SK-MEL-5 (cell line): ENCODE measurements at regions not wholly inside any gene's neighbourhood (a gene's known extent, or its start where the extent isn't known, plus 50 kb on each side); places are given as distances from the start of the nearest gene placed in this dataset.
"Not testable (repeated sequence)": the region's sequence is repeated elsewhere in the genome, so short reads cannot be mapped to it uniquely, and the experiment has no call there.

Source experiments
- DNase-seq: peaks from one replicate; pipeline ENCODE4 v3.0.0-alpha.2; 2016; ENCODE audit warnings: low read depth, low spot score
- in situ Hi-C: cut with HindIII; loops from 2 replicates; pipeline ENCODE4 v1.10.0; 2016; ENCODE audit warnings: low sequenced_read_pairs, high pct_unique_total_duplicates, low pct_unique_long_range_greater_than_20kb

DNA sequence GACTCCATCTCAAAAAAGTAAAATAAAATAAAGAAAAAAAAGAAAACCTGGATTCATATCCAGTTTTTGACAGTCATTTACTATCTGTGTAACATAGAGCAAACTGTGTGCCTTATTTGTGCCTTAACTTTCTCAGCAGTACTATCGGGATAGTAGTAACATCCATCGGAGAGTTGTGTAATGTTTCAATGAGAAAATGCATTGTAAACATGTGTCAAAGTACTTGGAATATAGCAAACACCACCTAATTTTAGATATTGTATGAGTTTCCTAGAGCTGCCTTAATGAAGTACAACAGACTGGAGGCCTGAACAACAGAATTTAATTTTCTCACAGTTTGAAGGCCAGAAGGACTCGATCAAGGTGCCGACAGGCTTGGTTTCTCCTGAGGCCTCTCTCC, 81.3 kb upstream of the CDC42EP3 start:
- DNase-seq, result no peak
- in situ Hi-C loops, result no loop called here

DNA sequence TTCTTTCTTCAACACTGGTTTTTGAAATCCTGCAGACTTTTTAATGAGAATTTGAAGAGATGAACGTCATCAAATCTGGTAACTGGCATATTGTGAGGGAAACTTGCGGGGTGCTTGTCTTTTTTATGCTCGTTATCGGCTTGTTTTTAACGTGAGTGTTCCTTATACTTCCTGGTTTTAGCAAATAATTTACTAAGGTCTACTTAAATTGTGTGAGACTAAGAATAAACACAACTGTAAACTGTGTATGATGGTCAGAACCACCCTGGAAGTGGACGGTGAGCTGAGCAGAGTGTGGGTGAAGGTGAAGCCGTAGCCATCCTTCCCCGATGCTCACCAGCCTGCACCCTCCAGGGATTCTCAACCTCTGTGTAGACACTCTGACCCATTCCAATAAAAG, 82.3 kb upstream of the CDC42EP3 start:
- in situ Hi-C loops, result no loop called here
- no peak for DNase-seq

DNA sequence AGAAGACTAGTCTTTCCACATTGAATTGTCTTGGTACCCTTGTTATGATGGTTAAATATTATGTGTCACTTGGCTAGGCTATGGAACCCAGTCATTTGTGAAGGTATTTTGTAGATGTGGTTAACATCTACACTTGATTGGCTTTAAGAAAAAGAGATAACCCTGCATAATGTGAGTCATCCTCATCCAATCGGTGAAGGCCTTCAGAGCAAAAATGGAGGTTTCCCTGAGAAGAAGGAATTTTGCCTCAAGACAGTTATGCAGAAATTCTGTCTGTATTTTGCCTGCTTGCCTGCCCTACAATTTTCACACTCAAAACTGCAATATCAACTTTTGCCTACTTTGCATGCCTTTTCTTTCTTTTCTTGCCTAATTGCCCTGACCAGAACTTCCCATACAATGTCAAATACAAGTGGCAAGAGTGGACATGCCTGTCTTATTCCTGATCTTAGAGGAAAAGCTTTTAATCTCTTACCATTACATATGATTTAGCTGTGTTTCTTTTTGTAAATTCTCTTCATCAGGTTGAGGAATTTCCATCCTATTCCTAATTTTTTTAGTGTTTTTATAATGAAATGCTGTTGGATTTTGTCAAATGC, 84.6 kb upstream of the CDC42EP3 start:
- DNase-seq, in situ Hi-C loops: not testable (repeated sequence)

DNA sequence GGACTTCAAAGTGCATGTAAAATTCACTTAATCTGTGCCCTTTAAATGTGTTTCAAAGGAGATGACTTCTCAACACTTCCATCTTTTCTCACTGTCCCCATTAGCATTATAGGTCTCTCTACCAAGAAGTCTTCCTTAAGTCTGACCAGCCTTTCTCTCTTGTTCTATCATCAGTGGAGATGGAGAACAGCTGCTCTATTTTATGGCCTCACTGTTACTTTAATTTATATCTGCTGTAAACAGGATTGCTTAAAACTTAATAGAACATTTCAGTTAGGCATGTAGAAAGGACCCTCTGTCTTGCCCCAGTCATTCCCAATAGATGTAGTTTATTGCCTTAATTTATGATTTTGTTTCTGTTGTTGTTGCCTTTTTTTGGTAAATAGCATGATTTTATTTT, 86.0 kb upstream of the CDC42EP3 start:
- not testable (repeated sequence) for DNase-seq

DNA sequence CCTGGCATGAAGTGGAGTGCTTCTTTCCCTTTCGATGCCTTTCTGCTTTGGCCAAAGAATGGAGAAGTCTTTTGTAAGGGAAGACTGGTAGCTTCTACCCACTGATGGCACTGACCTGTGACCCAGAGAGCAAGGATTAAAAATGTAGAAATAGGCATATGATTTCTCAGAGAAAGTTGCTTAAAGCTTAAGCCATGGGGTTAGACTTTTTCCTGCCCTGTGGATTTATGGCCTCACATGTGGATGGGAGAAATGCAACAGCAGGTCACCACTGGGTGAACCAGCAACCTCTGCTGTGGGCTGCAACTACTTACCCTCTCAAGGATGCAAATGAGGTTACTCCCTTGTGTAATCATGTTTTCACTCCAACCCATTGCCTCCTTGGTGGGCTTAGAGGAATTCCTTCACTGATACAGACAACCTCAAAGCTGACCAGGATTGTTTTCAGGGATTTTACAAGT, 86.7 kb upstream of the CDC42EP3 start:
- in situ Hi-C loops, DNase-seq: not testable (repeated sequence)

More for the DNA sequence above, 86.0 kb upstream of the CDC42EP3 start:
- in situ Hi-C loops, result not testable (repeated sequence)

DNA sequence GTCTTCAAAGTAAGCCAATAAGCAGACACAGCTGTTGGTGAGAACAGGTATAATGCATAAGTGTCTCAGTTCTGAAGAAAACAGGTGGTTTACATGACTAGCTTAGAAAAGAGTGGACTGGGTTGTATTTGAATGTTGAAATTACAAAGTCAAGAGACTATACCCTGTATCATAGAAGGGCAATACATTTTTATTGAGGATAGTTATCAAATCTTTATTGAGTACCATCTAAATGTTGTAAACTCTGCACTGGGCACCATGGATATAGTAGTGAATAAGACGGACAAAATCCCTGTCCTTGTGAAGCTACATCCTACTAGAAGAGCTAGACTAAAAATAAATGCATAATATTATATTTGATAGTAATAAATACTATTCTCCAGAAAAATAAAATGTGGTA, 88.5 kb upstream of the CDC42EP3 start:
- in situ Hi-C loops, DNase-seq: not testable (repeated sequence)

DNA sequence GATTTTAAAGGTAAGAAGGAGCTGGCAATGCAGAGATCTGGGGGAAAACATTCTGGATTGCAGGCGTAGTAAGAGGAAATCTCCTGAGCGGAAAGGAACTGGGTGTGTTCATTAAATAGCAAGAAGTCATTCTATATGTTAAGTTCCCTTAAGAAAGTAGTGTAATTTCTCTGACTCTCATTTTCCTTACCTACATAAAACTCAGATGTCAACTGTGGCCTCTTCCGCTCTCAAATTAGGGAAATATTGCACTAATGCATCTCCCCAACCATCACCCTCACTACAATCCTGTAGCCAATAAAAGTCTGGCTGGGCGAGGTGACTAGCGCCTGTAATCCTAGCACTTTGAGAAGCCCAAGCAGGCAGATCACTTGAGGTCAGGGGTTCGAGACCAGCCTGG, 89.0 kb upstream of the CDC42EP3 start:
- in situ Hi-C loops, result no loop called here
- no peak for DNase-seq

DNA sequence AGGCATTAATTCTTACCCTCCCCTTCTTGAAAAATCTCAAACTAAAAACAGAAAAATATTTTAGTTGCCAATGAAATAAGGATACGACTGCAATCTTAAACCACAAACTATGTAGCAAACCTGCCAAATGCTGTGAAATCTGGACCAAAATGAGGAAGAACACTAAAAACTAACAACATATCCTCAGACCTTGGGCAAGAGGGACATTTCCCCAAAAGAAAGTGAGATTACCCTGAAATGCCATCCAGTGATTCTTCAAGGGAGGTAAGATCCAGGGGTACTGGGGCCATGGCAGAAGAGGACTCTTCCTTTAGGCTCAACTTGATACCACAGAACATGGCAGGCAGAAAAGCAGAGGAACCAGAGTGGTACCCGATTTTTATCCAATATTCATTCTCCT, 90.8 kb upstream of the CDC42EP3 start:
- in situ Hi-C loops, DNase-seq: not testable (repeated sequence)

DNA sequence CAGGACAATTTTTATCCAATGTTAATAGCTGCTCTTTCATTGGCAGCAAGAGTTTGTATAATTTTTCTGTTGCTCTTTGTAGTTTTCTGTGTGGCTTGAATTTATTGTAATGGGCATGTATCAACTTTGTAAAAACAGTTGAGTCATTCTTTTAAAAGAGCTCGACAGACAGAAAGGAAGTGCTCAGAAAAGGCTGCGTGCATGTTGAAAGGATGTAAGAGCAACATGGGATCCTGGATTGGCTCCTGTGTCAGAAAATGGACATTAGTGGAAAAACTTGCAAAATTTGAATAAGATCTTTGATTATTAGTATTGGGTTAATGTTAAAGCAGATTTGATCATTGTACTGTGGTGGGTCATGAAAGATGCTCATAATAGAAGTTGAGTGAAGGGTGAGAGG, 93.3 kb upstream of the CDC42EP3 start:
- in situ Hi-C loops, result no loop called here
- DNase-seq, result no peak

DNA sequence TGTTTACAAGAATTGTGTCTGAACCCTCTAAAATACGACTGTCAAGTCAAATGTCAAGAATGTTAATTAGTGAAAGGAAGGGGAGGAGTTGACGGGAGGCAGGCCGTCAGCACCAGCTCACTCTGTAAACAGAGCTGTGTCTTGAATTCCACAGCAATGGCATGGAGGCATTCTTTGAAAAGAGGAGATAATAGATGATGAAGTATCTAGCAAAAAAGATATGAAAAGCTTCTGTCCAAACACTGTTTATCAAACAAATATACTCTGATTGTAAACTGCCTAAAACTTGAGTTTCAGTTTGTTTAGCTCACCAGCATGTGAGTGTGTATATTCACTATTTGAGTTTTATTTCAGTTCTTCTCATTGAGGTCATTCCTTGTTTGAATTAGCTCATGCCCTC, 94.7 kb upstream of the CDC42EP3 start:
- no peak for DNase-seq
- in situ Hi-C loops, result no loop called here

DNA sequence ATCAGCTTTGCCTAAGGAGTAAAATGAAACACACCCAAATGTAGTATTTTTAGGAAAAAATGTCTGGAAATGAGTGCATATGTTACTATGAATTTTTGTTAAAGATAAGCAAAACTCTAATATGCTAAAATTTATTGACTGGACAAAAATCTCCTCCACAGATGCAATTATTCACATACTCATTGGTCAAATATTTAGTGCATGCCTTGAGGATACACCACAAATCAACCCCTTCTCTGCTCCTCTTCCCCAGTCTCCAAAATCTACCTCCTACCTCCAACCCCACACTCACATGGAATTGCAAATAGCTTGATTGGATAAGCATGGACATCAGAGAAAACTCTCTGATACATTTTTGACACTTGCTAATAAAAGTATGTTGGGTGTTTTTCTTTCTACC, 95.6 kb upstream of the CDC42EP3 start:
- in situ Hi-C loops, result no loop called here
- no peak for DNase-seq

DNA sequence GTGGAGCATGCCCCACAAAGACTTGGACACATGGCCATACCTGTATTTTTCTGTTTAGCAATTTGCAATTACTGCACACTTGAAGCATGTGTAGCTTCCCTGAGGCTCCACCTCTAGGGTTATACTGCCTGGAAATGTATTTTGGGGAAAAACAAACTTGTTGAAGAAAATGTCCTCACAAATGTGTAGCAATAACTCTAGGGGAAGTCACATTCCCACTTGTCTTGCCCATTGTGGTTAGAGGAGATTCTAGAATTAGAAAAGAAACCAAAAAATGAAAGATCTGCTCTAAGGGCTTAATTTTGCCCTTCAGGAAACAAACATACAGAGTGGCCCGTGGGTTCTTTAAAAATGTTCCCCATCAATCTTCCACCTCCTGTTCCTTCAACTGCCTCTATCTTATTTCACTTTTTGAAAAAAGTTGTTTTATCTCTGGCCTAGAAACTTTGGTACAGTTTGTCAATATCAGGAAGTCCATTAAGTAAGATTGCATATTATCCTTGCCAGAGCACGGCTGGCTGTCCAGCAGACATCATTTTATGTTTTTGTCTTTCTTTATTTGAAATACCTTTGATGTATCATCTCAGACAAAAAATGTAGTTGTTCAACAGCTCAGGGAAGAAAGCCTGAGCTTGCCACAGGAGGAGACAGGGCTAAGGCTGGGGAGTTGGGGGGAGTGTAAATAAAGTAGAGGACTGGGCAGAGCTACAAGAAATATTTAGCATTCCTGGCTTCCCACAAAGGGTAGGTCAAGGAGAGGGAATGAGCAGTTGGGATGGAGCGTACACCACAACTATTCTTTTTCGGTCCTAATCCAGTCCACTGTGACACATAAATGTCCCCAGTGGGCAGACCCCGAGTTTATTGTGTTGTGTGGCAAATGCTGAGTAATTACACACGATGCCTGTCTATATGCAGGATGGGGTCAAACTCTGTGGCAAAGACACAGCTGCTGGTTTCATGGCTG, 96.8 kb upstream of the CDC42EP3 start:
- in situ Hi-C loops, result no loop called here
- no peak for DNase-seq

DNA sequence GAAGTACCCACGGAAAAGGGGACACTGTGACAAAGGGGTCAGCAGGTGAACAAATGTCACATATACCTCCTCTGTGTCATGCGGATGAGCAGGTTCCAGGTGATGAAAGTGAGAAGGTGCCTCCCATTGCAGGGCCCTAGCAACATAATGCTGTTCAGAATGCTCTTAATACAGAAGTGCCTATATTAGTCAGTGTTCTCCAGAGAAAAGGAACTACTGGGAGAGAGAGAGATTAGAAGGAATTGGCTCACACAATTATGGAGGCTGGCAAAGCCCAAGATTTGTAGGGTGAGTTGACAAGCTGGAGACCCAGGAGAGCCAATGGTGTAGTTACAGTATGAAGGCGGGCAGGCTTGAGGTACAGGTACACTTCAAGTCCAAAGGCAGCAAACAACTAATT, 98.1 kb upstream of the CDC42EP3 start:
- DNase-seq, result no peak
- in situ Hi-C loops, result no loop called here

DNA sequence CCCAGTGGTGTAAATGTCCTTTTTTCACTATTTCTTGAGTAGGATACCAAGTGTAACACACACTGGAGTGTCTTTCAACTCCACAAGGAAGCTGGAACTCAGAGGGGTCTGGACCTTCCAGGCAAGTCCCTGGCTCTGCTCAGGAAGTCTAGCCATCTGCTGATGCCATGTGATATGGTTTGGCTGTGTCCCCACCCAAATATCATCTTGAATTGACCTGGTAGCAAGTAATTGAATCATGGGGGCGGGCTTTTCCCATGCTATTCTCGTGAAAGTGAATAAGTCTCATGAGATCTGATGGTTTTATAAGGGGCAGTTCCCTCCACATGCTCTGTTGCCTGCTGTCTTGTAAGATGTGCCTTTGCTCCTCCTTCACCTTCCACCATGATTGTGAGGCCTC, 99.4 kb upstream of the CDC42EP3 start:
- in situ Hi-C loops, result no loop called here
- no peak for DNase-seq

DNA sequence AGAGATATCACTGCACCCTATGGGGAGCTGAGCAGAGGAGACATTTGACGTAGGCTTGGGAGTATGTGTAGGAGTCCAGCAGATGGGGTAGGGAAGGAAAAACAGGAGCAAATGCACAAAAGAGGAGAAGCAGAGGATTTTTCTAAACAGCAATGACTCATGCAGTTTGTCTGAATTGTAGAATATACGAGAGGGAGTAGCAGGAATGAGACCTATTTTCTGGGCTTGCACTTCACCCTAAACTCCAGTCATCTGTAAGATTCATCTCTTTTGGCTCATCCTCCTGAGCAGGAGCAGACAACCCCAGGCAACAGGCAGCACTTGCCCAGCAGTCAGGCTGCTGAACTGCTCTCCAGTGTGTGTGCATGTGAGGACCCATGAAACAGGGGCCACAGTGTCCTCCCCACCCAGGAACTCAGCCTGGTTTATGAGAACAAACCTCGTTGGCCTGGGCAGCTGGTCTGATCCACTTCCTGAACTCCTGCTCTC, 100.2 kb upstream of the CDC42EP3 start:
- DNase-seq, result no peak
- in situ Hi-C loops, result no loop called here

DNA sequence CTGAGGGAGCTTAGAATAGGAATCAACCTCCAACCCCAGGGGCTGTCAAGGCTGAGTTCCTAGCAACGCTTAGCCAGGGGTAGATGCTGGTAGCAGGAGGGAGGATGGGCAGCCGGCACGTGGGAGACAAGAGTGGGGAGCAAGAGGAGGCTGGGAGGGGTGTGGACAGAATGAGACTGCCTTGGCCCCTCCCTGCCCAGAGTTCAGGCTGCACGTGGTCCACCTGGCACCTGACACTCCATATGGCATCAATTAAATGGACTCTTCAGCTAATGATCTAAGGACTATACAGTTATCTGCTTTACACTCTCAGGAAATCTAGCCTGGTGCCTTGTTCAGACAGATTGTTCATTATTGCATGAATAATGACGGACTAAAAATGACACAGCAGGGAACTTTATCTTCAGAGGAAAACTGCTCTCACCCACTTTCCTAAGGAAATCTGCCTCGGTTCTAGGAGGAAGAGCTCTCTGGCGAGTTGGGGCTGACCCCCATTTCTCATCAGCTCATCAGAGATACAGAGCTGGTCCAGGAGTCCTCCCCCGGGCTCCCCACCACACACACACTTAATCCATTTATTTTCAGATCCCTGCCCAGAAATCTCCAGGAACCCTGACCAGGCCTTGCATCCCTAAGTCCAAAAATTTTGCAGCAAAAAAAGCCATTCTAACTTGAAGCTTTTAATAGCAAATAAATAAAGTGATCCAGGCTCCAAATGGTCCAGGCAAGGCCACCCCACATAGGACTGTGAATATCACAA, 102.1 kb upstream of the CDC42EP3 start:
- in situ Hi-C loops, result no loop called here
- DNase-seq, result no peak

DNA sequence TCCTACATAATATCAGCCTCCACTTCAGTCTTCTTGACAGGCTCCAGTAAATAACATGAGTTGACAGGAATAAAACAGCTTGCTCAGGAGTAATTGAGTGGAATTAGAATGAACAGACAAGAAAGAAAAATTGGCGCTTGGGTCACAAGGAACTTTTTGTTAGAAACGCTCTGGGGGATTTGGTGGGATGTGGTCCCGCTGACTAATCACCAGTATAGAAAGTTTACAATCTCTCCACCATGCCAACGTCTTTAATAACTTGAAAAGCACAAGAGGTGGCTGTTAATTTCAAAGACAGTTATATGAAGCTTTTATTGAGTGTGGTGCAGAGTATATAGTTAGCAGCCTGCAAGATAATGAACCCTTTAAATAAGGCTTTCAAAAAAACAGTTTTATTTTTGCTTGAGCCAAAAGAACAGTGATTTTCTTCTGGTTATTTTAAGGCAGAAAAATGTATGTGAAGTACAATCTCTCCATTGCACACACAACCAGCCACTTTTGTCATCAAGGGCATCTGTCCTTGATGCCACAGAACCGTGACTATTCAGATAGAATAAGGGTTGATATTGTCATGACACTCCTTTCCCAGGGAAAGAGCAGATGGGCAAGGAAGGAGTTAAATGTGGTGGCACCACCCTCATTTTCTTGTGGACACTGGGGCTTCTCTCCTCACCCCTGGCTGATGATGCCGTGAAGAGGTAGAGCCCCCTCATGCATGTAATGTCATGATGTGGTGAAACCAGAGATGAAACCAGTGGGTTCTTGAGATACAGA, 102.9 kb upstream of the CDC42EP3 start:
- DNase-seq, result peak; percentile 58
- in situ Hi-C loops, result not testable (repeated sequence)
